GM21737 (cell line): ENCODE measurements at regions not wholly inside any gene's neighbourhood (a gene's known extent, or its start where the extent isn't known, plus 50 kb on each side); places are given as distances from the start of the nearest gene placed in this dataset.

Experiments used
- ATAC-seq: cut with Tn5 transposase; IDR thresholded peaks from one replicate; pipeline ENCODE4 v1.9.1; 2021; ENCODE audit warnings: mild to moderate bottlenecking, moderate library complexity; ENCODE audit not compliant: unreplicated experiment

DNA sequence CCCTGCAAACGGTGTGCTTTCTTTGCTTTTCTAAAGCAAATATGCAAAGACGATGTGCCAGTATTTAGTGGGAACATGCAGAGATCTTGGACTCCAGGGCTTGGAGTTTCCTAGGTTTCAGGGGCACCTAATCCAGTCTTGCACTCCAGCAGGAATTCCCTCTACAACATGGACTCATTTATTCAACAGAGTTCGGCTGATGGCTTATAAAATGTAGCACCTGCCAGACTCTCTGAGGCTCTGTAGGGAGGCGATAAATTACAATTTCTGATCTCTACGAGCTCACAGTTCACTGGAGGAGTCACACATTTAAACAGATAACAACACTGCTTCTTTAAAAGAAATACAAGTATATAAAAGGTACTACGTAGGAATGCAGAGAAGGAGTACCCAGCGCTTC, 143.7 kb downstream of the FGF9 start:
- ATAC-seq: no peak

DNA sequence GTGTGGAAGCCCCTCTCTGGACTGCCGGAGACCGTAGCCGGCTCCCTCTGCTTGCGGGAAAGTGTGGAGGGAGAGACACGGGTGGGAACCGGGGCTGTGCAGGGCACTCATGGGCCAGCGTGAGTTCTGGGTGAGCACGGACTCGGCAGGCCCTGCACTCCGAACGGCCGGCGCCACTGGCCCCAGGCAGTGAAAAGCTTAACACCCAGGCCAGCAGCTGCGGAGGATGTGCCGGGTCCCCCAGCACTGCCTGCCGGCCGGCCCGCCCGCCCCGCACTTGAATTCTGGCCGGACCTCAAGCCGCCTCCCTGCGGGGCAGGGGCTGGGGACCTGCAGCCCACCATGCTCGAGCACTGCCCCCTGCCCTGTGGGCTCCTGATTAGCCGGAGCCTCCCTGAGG, 147.0 kb downstream of the FGF9 start:
- no peak for ATAC-seq

DNA sequence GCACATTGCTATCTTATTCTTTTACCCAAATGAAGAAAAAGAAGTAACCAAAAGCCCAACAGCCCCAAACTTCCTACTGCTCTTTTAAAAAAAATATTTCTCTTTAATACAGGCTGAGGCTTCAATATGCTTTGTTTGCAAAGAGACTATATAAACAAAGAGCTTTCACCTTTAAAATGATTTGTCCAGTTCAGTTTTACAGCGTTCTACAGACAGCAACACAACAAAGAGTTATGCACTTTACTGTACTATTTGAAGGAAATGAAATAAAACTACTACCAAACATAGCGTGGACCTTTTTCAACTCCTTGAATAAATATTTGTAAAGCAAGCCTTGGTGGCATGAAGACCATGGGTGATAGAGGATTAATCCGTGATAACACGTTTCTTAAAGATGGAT, 151.2 kb downstream of the FGF9 start:
- no peak for ATAC-seq

DNA sequence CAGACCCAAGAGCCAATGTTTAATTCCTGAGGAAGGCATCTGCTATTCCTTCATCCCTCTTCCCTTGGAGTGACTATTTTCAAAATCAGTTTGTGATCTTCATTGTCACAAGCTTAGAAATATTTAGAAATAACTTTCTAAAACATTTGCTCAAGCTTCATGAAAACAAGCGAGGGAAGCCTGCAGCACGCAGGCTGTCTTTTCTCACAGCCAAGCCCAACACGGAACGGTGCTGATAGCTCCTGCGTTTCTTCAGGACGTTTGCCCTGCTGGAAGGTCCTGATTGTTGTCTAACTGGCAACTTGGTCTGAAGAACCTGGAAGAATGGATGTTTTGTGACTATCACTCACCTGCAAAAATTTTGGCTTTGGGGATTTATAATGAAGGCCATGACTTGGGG, 152.5 kb downstream of the FGF9 start:
- ATAC-seq: no peak

DNA sequence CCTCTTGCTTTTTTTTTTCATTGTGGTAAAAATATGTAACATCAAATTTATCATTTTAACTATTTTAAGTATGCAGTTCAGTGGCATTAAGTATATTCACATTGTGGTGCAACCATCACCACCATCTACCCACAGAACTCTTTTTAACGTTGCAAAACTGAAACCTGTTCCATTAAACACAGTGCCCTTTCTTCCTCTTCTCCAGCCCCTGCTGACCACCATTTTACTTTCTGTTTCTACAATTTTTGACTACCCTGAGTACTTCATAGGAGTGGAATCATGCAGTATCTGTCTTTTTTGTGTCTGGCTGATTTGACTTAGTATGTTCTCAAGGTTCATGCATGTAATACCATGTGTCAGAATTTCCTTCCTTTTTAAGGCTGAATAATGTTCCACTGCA, 153.1 kb downstream of the FGF9 start:
- no peak for ATAC-seq

DNA sequence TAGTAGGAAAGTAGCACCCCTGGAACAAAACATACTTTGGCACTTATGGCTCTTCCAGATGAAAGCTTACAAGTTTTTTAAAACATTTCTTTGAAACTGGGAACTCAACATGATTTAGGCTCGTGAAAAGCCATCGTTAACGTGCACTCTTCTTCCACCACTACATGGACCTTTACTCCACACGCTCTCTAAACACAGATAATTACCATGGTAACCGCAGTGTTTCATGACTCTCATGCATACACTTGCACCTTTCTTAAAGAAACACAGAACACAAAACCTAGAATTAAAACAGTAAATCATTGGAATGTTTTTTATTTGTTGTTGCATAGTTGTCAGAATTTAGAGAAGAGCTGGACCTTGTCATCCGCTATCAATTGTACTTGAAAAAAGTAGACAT, 154.3 kb downstream of the FGF9 start:
- no peak for ATAC-seq

DNA sequence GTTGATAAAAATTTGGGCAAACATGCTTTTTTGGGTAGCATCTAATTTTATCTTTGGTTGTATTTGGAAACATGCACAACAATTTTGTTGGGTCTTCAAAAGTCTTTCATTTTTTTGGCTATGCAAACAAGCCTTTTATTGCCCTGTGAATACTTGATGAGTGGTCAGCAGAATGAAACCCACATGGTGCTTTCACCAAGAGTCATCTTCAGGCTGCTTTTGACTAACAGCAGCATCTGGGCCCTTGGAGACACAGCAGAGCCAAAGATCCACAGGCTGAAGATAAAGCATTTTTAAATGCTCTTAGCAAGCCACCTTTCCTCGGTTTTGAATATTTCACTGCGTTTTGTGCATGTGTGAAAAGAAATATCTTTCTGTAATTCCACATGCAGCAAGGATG, 154.9 kb downstream of the FGF9 start:
- ATAC-seq: no peak

DNA sequence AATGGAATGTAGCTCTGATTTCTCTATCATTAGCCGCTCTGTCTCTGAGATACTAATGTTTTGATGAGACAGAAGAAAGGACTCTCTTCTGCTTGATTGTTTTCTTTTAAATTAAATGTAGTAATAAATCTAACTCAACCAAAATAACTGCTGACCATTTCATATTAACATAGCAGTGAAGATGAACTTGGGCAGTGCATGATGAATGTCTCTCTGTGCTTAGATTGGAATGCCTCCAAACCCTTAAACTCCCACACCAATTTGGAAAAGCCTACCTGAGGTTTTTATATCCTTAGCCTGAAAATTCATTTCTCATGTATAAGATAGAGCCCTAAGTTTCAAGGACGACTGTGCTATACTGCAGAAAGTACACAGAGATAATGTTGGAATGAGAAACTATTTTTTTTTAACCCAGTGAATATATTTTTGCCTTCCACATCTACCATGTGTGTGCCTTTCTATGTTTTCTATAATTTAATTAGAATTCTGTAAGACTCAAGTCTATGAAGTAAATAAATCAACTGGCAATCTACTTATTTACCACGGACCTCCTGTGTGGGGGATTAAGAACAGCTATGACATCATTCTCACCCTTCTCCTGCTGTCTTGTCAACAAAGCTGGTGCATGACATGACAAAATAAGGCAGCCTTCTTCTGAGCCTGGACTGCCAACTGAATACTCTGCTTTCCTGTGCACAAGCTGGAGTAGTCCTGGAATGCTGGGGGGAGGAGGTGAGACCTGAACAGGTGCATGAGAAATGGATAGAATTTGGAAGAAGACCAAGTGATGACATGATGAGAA, 155.5 kb downstream of the FGF9 start:
- no peak for ATAC-seq

DNA sequence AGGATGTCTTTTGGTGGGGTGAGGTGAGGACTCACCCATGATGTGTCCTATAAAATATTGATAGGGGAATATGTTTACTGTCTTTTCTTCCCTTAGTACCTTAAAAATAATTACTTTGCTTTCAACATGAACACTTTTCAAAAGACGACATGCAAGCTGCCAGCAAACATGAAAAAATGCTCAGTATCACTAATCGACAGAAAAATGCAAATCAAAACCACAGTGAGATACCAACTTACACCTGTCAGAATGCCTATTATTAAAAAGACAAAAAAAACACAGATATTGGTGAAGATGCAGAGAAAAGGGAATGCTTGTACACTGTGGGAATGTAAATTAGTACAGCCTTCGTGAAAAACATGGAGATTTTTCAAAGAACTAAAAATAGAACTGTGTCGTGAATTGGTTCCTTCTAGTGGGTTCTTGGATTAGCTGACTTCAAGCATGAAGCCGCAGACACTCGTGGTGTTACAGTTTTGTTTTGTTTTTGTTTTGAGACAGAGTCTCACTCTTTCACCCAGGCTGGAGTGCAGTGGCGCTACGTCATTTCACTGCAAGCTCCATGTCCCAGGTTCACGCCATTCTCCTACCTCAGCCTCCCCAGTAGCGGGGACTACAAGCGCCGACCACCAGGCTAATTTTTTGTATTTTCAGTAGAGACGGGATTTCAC, 160.9 kb downstream of the FGF9 start:
- ATAC-seq: no peak

DNA sequence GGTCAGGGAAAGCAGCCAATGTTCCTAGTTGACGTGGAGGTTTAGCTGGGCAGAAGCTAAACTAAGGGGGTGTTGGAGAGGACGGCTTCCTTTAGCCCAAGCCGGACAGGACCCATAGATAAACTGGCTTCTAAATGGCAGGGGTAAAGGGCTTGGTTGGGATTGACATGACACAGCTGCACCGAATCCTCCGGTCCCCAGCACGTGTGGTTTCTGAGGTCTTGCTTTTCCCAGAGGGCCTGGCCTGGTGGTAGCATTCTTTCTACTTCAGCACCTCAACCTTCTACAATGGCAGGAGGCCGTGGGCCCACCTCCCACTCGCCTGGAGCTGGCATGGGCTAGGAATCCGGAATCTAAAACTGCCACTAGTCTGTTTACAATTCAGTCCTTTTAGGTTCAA, 163.0 kb downstream of the FGF9 start:
- no peak for ATAC-seq

DNA sequence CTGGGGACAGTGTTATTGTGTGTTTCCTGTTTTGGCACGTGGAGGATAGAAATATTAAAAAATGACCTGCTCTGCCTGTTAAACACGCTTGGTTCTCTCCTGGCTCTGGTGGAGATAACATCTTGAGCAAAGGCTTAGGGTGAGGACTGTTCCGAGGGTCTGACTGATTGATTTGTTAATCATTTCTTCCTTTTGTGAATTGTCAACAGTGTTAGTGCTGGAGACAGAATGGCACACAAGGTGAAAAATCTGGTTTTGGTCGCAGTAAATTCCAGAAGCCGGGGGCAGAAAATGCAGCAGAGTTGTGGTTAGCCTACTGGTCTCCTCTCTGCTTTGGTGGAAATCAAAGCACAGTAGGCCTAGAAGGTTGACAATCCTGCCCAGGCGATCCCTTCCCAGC, 163.6 kb downstream of the FGF9 start:
- no peak for ATAC-seq

DNA sequence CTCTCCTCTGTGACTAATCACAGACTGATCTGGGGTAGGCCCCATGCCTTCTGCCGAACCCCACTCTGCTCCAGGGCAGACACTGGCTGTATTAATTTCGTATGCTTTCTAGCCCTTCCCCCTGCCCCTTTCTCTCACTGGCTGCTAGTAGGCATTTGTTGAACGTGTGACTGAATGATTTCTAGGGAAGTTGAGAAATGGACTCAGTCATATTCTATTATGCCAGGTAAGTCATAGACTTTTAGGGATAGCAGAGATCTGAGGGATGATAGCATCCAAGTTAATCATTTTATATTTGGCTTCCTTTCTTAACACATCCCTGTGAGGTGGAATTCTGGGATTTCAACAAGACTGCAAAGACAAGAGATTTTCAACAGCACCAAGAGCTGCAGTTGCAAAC, 166.4 kb downstream of the FGF9 start:
- no peak for ATAC-seq

DNA sequence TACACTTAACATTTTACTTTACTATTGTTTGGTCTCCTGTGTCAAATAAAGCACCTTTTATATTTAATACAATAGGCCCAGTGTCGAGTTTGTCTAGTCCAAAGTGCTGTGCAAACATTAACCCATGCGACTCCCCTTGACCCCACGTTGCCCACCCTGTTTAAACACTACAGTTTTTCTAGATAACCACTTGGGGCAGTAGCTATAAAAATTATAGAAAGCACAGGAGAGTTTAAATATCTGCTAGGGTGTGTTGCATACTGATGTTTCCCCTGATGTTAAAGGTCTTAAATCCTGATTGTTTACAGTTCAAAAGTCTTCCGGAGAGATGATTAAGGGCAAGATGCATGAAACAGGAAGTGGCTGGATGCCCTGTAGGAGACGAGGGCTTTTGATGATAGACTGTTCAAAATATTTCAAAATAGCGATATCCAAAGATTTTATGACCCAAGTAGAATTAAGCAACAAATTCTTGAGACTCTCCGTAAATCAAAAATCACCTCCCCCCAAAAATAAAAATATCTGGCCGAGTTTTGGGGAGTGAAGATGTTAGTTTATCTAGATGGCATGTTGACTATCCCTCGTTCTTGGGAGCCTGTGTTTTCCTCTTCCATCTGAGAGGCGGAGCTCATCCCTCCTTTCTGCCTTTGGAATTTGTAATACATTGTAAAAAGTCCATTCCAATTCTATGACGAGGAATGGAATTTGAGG, 167.1 kb downstream of the FGF9 start:
- no peak for ATAC-seq

DNA sequence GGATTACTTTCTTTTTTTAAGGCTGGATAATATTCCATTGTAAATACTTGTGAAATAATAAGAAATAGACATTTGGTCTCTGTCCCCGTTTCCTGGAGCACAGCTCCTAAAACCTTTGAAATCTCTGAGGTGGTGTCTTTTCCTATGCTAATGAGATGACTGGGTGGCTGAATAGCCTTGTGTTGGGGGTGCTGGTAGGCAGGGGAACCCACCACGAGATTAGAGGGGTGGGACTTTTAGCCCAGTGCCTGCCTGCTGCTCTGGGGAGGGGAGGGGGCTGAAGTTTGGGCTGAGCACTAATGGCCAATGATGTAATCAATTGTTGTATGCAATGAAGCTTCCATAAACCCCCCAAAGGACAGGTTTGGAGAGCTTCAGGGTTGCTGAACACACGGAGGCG, 175.7 kb downstream of the FGF9 start:
- no peak for ATAC-seq

DNA sequence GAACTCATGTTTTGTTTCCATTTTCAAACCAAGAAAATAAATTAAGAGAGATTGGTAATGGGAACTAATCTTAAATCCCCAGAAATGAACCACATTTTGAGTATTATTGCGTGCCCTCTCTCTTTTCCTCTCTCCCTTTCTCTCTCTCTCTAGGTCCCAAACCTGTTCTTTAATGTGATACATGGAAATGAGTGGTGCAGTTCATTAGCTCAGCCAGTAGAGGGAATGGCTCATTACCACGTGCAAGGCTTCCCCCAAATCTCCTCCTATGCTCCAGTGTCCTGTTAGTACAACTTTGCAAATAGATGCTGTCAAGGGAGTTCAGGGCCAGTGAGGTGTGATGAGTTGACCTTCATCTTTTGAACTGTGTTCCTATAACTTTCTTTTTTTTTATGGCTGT, 178.4 kb downstream of the FGF9 start:
- peak; percentile 71 for ATAC-seq

DNA sequence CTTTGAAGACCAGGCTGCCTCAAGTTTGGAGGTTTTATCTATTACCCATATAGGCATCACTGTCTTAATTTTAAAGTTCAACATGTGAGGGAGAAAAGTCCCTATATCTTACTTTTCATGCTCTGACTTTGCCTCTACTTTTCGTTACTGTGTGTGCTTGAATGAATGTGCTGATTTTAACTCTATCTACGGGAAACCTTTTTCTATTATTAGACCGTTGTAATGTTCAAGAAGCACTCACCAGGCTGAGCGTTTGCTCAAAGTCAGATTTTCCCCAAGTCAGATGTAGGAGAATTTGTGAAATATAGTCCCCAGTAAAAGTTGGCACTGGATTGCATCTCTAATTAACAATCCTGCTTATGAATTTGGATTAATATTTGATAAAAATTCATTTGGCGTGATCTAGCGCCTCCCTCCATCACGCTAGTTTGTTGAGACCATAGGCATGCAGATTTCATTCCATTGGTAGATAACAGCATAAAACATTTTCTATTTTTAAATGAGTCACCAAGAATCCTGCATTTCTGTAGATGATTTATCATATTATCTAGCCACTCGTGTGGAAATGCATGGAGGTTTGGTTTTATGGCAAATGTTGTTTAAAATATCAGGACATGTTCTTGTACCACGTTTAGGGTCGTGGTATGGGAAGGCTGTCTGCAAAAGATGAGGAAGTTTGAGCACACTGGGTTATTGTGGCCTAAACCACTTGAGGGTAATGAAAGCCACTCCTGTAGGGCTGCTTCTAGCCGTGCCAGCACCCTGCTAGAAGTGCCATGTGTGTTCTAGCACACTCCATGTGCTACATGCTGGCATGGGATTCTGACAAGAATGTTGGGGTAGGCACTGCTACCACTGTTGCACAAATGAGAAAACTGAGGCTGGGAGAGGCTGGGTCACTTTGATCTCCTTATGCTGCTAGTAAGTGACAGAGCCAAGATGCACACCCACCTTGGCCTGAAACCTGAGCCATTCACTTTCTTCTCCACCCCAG, 179.4 kb downstream of the FGF9 start:
- ATAC-seq: no peak

DNA sequence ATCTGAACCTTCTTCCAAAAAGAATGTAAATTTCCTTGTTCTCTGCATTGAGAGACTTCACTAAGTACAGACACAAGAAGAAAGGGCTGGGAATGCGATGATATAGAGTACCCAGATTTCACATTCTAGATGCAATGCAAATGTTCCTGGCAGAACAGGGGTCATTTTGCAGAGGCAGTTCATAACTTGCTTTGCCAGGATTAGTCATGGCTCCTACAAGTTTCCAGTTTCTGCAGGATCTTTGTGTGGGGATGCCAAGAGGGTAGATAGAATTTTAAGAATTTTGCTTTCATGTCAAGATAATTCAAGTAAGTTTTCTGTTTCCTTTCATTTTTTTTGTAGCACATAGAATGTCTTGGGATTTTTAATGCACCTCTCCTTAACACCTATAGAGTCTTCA, 181.2 kb downstream of the FGF9 start:
- no peak for ATAC-seq

DNA sequence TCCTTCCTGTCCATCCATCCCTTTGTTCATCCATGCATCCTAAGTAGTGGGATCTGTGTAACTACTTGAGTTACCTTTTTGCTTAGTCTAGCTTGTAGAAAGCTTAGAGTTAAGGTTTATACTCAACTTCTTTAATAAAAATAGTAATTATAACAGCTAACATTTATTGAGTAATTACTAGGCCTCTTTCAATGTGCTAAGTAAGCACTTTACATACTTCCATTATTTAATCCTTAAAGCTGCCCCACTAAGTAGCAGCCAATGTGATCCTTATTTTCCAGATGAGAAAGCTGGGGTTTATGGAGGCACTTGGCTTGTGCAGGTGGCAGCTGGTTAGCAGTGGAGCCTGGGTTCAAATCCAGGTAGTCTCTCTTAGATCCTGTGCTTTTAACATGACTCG, 182.9 kb downstream of the FGF9 start:
- no peak for ATAC-seq

DNA sequence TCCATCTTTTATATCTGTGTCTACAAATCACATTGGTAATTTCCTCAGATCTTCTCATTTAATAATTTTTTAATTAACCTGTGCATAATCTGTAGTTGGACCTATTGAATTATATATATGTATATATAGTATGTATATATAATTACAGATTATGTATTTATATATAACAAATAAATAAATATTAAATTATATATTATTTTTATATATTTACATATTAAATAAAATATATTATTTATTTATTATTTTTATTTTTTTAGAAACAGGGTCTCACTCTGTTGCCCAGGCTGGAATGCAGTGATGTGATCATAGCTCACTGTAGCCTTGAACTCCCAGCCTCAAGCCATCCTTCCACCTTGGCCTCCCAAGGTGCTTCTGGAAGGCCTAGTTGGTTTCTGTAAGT, 197.9 kb downstream of the FGF9 start:
- ATAC-seq: no peak

DNA sequence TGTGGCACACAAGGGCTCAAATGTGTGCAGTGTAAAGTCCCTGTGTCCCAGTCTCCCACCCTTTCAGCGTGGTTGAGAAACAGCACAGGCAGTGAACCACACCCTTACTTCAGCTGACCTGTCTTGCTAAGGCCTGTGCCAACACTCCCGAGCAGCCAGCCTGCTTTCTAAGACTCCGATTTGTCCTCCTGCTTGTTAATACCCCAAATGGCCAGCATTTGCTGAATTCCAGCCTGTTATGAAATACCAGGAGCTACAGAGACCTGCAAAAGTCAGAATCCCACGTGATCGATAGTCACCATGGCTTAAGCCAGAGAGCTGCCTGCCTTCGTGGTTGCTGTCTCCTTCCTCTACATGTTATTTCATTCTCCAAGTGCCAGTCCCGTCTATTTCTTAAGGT, 200.5 kb downstream of the FGF9 start:
- no peak for ATAC-seq

DNA sequence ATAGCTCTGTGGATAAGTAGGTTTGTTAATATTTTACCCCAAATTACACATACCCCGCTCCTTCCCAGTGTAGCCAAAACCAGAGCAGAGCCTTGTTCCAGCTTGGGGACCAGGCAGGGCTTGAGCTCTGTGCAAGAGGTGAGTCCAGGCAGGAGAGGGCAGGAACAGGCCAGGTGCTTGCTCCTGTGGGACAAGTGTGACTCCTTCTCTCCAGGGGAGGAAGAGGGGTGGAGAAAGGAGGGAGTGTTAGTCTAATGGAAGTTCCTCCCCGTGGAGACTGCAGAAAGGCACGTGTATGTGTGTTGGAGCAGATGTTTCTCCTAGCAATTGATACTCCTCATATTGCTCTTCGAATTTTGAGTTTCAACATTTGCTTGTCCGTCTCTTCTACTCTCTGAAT, 201.0 kb downstream of the FGF9 start:
- no peak for ATAC-seq
